Tibial artery (tissue), 4 donors: ENCODE measurements at regions not wholly inside any gene's neighbourhood (a gene's known extent, or its start where the extent isn't known, plus 50 kb on each side); places are given as distances from the start of the nearest gene placed in this dataset.

ENCODE experiments used
- DNase-seq, 2 donors: peaks; one replicate each; pipeline ENCODE4 v3.0.0-alpha.2; 2019
- H3K27ac ChIP-seq, 2 donors: fragments of 200-600 bp; sonication (generic) in 1 of 2; 1 replicate in 1 of 2; 2 replicates in 1 of 2; pipeline ENCODE4 v1.5.1; 2018 to 2019; ENCODE audit warnings: mild to moderate bottlenecking in 1 of 2
- H3K27me3 ChIP-seq, 2 donors: fragments of 200-600 bp; sonication (generic) in 1 of 2; one replicate each; pipeline versions ENCODE4 v1.5.1 to v1.6.0; 2016 to 2019
- H3K36me3 ChIP-seq, 3 donors: fragments of 200-600 bp; sonication (generic) in 2 of 3; one replicate each; pipeline ENCODE4 v1.5.1; 2016 to 2019; ENCODE audit warnings: mild to moderate bottlenecking in 2 of 3
- H3K4me1 ChIP-seq, 4 donors: fragments of 200-600 bp; sonication (generic) in 2 of 4; 1 replicate in 3 of 4; 2 replicates in 1 of 4; pipeline ENCODE4 v1.5.1; 2016 to 2019
- H3K4me3 ChIP-seq, 2 donors: fragments of 200-600 bp; sonication (generic) in 1 of 2; 1 replicate in 1 of 2; 2 replicates in 1 of 2; pipeline ENCODE4 v1.5.1; 2018 to 2019; ENCODE audit warnings: mild to moderate bottlenecking in 2 of 2
- H3K9me3 ChIP-seq, 3 donors: fragments of 200-600 bp; sonication (generic) in 1 of 3; one replicate each; pipeline ENCODE4 v1.5.1; 2016 to 2019
- intact Hi-C: fragments of 100-400 bp; cut with DNase I; formaldehyde crosslinking; loops from one replicate; pipeline ENCODE4 v1.15.0; 2023; ENCODE audit warnings: low total_unique reads
- TF ChIP-seq, protein P1 (sequence below), 2 experiments: fragments of 200-600 bp in 1 of 2; fragments of 450-650 bp in 1 of 2; IDR thresholded peaks; one replicate each; pipeline ENCODE4 v1.5.1; 2017 to 2019; ENCODE audit warnings: antibody characterized with exemption in 2 of 2, mild to moderate bottlenecking in 1 of 2, moderate library complexity in 1 of 2

DNA sequence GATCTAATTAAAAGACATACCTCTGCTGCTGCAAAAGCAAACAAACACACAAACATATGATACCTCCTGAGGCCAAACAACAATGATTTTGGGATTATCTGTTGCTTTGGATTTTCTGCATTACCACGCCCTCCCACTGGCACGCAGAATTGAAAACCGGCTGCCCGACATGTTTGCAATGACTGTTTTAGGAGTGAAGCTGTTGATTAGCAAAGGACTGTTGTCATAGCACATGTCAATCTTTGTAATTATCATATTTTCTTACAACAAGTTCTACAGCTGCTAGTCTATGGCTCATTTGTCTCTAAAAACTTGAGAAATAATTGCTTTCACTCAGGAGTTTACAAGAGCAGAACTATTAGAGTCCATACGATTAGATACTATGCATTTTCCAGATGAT, 94.4 kb upstream of the MEIS1 start:
- Histone ChIP-seq H3K27me3 (no peaks in the 10 kb centered on the region), H3K9me3 (peaks cover 0 to 6% (median 0%) of the 10 kb centered on the region in 3 donors), H3K4me1 (no peaks in the 10 kb centered on the region), H3K4me3 (no peak overlapping the region), H3K36me3 (no peaks in the 10 kb centered on the region), H3K27ac (no peak overlapping the region)
- DNase-seq: no peak
- TF ChIP-seq, protein P1, sequence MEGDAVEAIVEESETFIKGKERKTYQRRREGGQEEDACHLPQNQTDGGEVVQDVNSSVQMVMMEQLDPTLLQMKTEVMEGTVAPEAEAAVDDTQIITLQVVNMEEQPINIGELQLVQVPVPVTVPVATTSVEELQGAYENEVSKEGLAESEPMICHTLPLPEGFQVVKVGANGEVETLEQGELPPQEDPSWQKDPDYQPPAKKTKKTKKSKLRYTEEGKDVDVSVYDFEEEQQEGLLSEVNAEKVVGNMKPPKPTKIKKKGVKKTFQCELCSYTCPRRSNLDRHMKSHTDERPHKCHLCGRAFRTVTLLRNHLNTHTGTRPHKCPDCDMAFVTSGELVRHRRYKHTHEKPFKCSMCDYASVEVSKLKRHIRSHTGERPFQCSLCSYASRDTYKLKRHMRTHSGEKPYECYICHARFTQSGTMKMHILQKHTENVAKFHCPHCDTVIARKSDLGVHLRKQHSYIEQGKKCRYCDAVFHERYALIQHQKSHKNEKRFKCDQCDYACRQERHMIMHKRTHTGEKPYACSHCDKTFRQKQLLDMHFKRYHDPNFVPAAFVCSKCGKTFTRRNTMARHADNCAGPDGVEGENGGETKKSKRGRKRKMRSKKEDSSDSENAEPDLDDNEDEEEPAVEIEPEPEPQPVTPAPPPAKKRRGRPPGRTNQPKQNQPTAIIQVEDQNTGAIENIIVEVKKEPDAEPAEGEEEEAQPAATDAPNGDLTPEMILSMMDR (IDR thresholded peaks at IDR 0.05): no peak
- intact Hi-C loops: no loop called here

DNA sequence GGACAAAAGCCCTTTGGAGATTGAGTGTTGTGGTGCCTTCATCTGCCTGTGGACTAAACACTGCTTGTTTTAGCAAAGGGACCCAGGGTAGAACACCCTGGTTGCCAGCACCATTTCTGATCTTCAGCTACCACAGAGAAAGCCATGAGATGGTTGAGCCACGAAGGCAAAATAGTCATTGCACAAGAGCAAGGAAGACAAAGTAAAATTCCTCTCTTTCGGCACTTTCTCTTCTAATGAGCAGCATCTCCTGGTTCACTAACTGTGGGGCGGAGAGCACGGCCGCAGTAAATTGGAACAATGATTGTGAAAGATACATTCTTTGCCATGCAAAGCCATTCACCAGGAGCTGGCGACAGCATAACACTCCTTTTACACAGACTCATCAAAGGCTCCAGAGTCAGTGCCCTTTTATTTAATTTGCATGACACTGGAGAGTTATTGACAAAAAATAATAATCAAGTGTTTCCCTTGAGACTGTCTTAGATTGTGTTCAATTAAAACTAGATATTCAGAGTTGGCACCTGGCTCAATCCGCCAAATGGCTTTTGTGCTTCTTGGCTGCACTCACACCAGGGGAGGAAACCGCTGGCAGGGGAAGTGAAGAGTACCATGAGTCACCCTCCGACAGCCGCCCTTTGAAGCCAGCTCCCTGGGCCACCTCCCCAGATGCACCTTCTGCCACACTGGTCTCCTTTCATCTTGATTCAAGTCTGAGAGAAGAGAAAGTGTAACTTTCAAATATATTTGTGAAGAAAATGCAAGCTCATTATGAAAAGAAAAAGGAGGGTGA, 100.5 kb upstream of the MEIS1 start:
- Histone ChIP-seq H3K27ac (no peak overlapping the region), H3K27me3 (no peaks in the 10 kb centered on the region), H3K36me3 (no peaks in the 10 kb centered on the region), H3K4me3 (no peak overlapping the region), H3K4me1 (no peaks in the 10 kb centered on the region), H3K9me3 (no peaks in the 10 kb centered on the region)
- TF ChIP-seq, protein P1 (IDR thresholded peaks at IDR 0.05): no peak
- no peak for DNase-seq
- intact Hi-C loops: no loop called here

DNA sequence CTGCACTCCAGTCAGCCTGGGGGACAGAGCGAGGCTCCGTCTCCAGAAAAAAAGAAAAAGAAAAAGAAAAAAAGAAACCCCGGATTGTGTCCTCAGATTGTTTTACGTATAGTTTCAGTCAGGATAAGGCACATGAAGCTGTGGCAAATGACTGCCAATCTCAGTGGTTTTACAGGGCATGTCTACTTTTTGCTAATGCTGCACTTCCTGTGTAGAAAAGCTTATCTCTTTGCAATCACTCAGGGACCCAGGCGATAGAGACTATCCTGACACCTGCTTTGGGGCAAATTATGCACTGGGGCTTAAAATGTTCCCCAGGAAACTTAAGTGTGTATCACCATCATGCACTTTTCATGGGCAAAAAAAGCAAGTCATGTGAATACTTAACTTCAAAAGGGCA, 103.7 kb upstream of the MEIS1 start:
- Histone ChIP-seq H3K4me1 (no peaks in the 10 kb centered on the region), H3K4me3 (no peak overlapping the region), H3K27ac (no peak overlapping the region), H3K9me3 (no peaks in the 10 kb centered on the region), H3K36me3 (no peaks in the 10 kb centered on the region), H3K27me3 (peaks cover 0 to 2% of the 10 kb centered on the region in 2 donors)
- intact Hi-C loops: no loop called here
- TF ChIP-seq, protein P1 (IDR thresholded peaks at IDR 0.05): no peak
- no peak for DNase-seq

DNA sequence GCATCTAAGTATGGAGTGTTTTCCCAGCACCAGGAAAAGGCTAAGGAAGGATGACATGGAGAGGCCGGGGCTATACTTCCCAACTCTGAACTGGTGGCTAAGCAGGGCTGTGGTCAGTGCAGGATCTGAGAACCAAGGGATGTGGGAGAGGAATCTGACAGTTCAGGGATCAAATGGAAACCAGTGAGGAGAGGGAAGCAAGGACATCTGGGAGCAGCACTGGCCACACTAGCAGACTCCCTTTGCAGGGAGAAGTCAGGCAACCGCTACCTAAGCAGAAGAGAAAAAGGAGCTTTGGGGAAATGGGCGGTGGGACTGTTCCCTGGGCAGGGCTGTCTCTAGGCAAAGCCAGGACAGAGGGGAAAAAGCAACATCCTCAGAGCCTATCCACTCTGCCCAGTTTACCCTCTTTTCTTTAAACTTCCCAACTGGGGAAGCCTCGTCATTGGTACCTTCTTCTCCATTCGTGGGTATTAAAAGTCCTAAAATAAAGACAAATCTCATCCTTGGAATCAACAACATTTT, 105.8 kb upstream of the MEIS1 start:
- Histone ChIP-seq H3K36me3 (no peaks in the 10 kb centered on the region), H3K27me3 (peaks cover 0 to 3% of the 10 kb centered on the region in 2 donors), H3K9me3 (no peaks in the 10 kb centered on the region), H3K27ac (no peak overlapping the region), H3K4me3 (no peak overlapping the region), H3K4me1 (no peaks in the 10 kb centered on the region)
- intact Hi-C loops: no loop called here
- TF ChIP-seq, protein P1 (IDR thresholded peaks at IDR 0.05): no peak
- no peak for DNase-seq

DNA sequence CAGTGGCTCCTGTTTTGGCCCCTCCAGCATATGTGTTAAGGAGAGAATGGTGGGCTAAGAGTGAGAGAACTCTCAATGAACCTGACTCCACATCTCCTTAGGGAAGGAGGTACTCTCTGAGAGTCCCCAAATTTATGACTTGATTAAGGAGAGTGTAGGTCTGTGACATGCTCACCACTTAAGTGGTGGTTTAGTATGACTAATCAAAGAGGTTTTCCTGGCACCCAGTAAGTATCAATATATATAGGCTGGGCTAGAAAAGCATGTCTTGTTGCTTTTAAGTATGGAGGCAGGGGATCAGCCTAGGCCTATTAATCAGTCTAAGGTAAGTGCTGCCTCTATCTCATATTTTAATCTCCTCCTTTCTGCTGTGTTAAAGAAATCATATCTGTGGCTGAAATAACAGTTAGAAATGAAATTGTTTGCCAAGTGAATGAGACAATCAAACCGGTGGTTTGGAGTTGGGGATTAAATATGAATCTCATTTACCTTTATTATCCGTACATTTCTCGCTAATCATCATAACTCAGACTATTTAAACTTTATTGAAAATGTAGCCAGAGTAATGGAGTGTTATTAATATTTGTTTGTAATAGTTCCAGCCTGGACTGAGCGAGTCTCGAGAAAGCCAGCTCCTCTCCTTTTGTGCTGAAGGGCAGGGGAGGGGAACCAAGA, 107.7 kb upstream of the MEIS1 start:
- TF ChIP-seq, protein P1 (IDR thresholded peaks at IDR 0.05): no peak
- intact Hi-C loops: no loop called here

More for the DNA sequence above, 107.7 kb upstream of the MEIS1 start:
- Histone ChIP-seq H3K27me3 (peaks cover 0 to 3% of the 10 kb centered on the region in 2 donors), H3K36me3 (no peaks in the 10 kb centered on the region), H3K4me3 (no peak overlapping the region), H3K27ac (no peak overlapping the region), H3K9me3 (no peaks in the 10 kb centered on the region), H3K4me1 (no peaks in the 10 kb centered on the region)
- no peak for DNase-seq
